HUES48 (cell line): ENCODE measurements at regions not wholly inside any gene's neighbourhood (a gene's known extent, or its start where the extent isn't known, plus 50 kb on each side); places are given as distances from the start of the nearest gene placed in this dataset.

ENCODE experiments used
- H3K27ac ChIP-seq: one replicate; pipeline ENCODE4 v1.7.0; 2013; ENCODE audit warnings: low read depth, low read length, inconsistent platforms
- H3K27me3 ChIP-seq: 2 replicates; pipeline ENCODE4 v1.6.1; 2013; ENCODE audit warnings: mild to moderate bottlenecking, low read length; ENCODE audit not compliant: control insufficient read depth, insufficient read depth
- H3K36me3 ChIP-seq: 2 replicates; pipeline ENCODE4 v1.6.1; 2013; ENCODE audit warnings: low read length; ENCODE audit not compliant: control insufficient read depth, insufficient read depth
- H3K4me1 ChIP-seq: 2 replicates; pipeline ENCODE4 v1.6.1; 2013; ENCODE audit warnings: mild to moderate bottlenecking, low read length; ENCODE audit not compliant: control insufficient read depth, insufficient read depth
- H3K4me3 ChIP-seq: 2 replicates; pipeline ENCODE4 v1.5.1; 2013; ENCODE audit warnings: mild to moderate bottlenecking, low read depth, low read length
- H3K9ac ChIP-seq: 2 replicates; pipeline ENCODE4 v1.6.1; 2013; ENCODE audit warnings: mild to moderate bottlenecking, low read depth, low read length, moderate library complexity
- H3K9me3 ChIP-seq: 2 replicates; pipeline ENCODE4 v1.6.1; 2013; ENCODE audit warnings: low read length; ENCODE audit not compliant: control insufficient read depth, insufficient read depth

DNA sequence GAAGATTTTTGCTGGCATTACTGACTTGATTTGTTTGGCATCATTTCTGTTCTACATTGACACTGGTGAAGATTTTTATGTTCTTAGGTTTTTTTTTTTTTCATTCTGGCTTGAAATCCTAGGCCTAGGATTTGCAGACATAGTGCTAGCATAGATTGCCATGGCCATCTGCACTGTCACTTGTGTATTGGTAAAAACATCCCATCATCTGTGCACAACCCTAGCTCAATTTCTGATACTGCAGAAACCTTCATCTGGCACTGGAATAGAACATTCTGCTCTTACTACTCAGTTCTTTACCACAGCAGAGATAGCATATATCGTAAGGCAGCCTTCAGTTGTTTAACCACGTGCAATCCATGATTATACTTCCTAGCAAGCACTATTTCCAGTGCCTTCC, 111.5 kb upstream of the IL15 start:
- Histone ChIP-seq H3K9me3 (peaks cover 4% of the 10 kb centered on the region), H3K9ac (no peak overlapping the region), H3K27ac (no peak overlapping the region), H3K4me3 (no peak overlapping the region), H3K27me3 (no peaks in the 10 kb centered on the region), H3K36me3 (no peaks in the 10 kb centered on the region), H3K4me1 (no peaks in the 10 kb centered on the region)

DNA sequence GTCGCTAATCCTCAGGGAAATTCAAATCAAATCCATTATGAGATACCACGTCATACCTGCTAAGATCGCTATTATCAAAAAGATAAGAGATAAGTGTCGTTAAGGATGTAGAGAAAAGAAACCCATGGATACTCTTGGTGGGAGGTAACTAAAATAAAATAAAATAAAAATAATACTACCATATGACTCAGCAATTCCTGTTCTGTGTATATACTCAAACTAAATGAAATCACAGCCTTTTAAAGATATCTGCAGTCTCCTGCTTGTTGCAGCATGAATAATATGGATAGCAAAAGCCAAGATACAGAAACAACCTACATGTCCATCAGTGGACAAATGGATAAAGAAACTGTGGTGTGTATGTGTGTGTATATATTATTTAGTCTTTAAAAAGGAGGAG, 105.8 kb upstream of the IL15 start:
- Histone ChIP-seq H3K9me3 (peaks cover 8% of the 10 kb centered on the region), H3K9ac (no peak overlapping the region), H3K36me3 (no peaks in the 10 kb centered on the region), H3K4me1 (no peaks in the 10 kb centered on the region), H3K27me3 (no peaks in the 10 kb centered on the region), H3K27ac (no peak overlapping the region), H3K4me3 (no peak overlapping the region)

DNA sequence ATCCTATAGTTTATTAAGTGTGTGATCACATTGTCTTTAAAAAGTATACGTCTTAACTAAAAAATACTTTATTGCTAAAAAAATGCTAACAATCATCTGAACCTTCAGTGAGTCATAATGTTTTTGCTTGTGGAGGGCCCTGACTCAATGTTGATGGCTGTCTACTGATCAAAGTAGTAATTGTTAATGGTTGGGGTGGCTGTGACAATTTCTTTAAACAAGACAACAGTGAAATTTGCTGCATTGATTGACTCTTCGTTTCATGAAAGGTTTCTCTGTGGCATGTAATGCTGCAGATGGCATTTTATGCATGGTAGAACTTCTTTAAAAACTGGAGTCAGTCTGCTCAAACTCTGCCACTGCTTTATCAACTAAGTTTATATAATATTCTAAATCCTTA, 101.4 kb upstream of the IL15 start:
- no peaks in the 10 kb centered on the region for H3K36me3 ChIP-seq
- H3K27me3 ChIP-seq: no peaks in the 10 kb centered on the region
- H3K9ac ChIP-seq: no peak overlapping the region
- no peak overlapping the region for H3K4me3 ChIP-seq
- no peaks in the 10 kb centered on the region for H3K4me1 ChIP-seq
- peaks cover 7% of the 10 kb centered on the region for H3K9me3 ChIP-seq
- no peak overlapping the region for H3K27ac ChIP-seq

DNA sequence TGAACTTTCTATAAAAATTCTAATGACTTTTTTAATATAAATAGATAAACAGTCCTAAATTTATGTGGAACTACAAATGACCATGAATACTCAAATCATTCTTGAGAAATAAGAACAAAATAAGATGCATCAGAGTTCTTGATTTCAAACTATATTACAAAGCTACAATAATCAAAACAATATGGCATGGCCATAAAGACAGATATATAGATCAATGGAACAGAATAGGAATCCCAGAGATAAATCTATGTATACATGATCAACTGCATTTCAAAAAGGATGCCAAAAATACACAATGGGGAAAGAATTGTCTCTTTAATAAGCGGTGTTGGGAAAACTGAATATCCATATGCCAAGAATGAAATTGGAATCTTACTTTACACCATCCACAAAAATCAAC, 98.4 kb upstream of the IL15 start:
- Histone ChIP-seq H3K4me3 (no peak overlapping the region), H3K36me3 (no peaks in the 10 kb centered on the region), H3K27ac (no peak overlapping the region), H3K4me1 (no peaks in the 10 kb centered on the region), H3K27me3 (no peaks in the 10 kb centered on the region), H3K9me3 (peaks cover 7% of the 10 kb centered on the region), H3K9ac (no peak overlapping the region)

DNA sequence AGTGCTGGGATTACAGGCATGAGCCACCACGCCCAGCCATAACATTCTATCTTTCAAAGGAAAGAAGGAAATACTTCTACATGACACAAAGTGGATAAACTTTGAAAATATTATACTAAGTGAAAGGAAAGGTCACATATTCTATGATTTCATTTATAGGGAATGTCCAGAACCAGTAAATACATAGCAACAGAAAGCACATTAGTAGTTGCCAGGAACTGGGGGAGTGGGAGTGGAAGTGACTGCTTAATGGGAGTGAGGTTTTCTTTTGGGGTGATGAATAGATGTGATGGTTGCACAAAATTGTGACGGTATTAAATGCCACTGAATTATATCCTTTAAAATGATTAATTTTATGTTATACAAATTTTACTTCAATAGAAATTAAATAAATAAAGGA, 95.7 kb upstream of the IL15 start:
- H3K4me3 ChIP-seq: no peak overlapping the region
- H3K9me3 ChIP-seq: peaks cover 3% of the 10 kb centered on the region
- H3K36me3 ChIP-seq: no peaks in the 10 kb centered on the region
- H3K27me3 ChIP-seq: no peaks in the 10 kb centered on the region
- no peaks in the 10 kb centered on the region for H3K4me1 ChIP-seq
- no peak overlapping the region for H3K9ac ChIP-seq
- no peak overlapping the region for H3K27ac ChIP-seq

DNA sequence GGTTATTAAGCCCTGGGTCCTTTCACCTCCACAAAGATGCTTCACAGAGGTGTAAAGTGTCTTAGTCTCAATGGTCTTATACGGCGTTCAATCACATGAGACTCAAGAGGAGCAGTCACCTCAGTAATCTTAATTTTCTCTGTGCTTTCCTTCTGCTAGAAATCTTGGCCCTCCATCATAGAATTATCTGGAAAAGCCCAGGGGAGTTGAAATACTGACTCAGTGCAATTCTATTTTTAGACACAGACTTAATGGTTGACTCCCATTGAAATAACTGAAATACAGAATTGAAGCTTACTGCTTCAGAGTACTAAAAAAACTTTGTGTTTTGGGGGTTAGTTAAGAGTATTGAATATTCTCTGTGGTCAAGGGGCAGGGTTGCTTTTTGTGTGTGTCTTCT, 94.5 kb upstream of the IL15 start:
- Histone ChIP-seq H3K9ac (no peak overlapping the region), H3K36me3 (no peaks in the 10 kb centered on the region), H3K27me3 (no peaks in the 10 kb centered on the region), H3K27ac (no peak overlapping the region), H3K4me3 (no peak overlapping the region), H3K4me1 (no peaks in the 10 kb centered on the region), H3K9me3 (peaks cover 3% of the 10 kb centered on the region)

DNA sequence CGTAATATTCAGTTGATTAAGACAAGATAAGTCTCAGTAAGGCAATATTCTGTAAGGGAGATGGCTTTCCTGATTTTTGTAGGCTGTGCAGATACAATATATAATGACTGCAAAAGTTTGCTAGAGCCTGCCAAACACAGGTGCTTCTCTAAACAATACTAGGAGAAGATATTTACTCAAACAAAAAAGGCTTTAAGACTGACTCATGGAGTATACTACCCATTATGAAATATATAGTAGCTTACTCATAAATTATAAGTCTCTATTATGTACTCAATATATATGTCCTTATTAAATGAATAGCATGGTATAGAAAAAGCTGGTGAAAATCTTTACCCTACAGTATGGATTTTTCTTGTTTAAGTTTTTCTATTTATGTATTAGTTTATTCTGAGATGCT, 93.2 kb upstream of the IL15 start:
- no peaks in the 10 kb centered on the region for H3K4me1 ChIP-seq
- no peaks in the 10 kb centered on the region for H3K36me3 ChIP-seq
- no peak overlapping the region for H3K4me3 ChIP-seq
- H3K9me3 ChIP-seq: peaks cover 3% of the 10 kb centered on the region
- no peaks in the 10 kb centered on the region for H3K27me3 ChIP-seq
- no peak overlapping the region for H3K27ac ChIP-seq
- H3K9ac ChIP-seq: no peak overlapping the region

DNA sequence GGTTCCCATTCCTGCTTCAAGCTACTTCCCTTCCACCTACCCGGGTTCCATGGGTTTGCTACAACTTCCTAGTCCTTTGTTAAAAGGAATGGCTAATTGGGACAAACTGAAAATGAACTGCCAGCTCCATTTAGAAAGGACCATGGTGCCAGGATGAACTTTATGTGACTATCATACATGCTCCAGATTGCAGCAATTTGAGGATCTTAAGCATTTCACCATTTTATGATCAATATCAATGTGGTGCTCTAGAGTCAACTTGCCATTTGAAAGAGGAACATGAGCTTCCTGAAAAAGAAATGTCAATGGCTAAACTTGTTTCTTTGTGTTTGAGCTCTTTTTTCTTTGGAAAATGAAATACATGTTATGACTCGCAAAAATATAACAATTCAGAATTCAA, 92.7 kb upstream of the IL15 start:
- H3K27ac ChIP-seq: no peak overlapping the region
- no peak overlapping the region for H3K4me3 ChIP-seq
- 0 out of 2 replicates have a peak, but pooled peaks cover under 1% of the 10 kb centered on the region for H3K9me3 ChIP-seq

DNA sequence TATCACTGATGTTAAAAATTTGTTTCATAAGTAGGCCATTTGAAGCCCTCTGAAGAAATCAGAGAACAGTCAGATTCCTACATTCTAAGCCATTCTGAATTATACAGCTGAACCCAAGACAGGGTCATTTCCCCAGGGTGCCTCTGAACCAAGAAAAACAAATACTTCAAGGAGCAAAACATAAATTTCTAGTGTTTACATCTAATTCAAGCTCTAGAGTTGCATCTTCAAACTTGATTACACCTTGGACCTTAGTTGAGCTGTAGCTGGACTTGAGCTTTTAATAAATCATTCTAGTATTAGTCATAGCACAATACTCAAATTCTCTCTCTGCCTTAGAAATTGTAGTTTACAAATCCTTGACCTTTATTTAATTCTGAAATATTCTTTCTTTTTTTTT, 87.6 kb upstream of the IL15 start:
- Histone ChIP-seq H3K9me3 (peaks cover 5% of the 10 kb centered on the region; the same call in 1 of the 2 replicates), H3K4me1 (no peaks in the 10 kb centered on the region), H3K27ac (no peak overlapping the region), H3K27me3 (no peaks in the 10 kb centered on the region), H3K36me3 (no peaks in the 10 kb centered on the region), H3K9ac (no peak overlapping the region), H3K4me3 (no peak overlapping the region)

More for the DNA sequence above, 92.7 kb upstream of the IL15 start:
- Histone ChIP-seq H3K9ac (no peak overlapping the region), H3K27me3 (no peaks in the 10 kb centered on the region), H3K4me1 (no peaks in the 10 kb centered on the region), H3K36me3 (no peaks in the 10 kb centered on the region)

DNA sequence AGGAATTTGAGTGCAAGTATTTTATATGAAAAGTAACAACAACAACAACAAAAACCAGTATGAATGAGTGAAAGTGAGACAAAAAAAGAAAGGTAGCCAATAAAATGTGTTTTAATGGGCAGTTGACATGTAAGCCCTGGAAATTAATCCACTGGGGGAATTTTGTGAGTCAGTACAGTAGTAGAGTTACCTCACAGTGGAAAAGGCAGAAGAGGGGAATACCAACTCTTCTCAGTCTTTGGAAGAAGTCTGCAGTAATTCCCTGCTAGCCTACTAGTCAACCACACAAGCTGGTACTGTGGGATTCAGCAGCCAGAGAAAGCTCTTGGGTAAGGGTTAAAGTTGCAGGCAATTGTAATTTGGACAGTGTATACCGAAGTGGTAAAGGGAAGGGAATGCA, 76.3 kb upstream of the IL15 start:
- no peaks in the 10 kb centered on the region for H3K4me1 ChIP-seq
- no peak overlapping the region for H3K9ac ChIP-seq
- H3K9me3 ChIP-seq: no peaks in the 10 kb centered on the region
- H3K4me3 ChIP-seq: no peak overlapping the region
- H3K36me3 ChIP-seq: no peaks in the 10 kb centered on the region
- H3K27ac ChIP-seq: no peak overlapping the region
- no peaks in the 10 kb centered on the region for H3K27me3 ChIP-seq

DNA sequence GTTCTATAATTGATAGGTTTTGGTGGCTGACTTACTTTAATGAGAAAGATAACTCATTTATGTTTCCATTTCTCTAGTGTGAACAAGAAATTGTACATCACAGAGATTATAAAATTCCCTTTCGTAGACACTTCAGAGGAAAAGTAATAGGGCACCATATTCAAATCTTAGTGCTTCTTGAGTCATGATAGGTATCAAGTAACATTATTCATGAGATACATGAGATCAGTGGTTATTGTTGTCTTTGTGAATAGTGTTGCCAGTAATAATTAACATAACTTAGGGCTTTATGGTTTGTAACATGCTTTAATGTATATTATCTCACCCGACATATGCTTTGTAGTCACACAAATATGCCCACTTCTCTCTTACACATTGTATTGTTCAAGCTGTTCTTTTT, 73.7 kb upstream of the IL15 start:
- Histone ChIP-seq H3K9ac (no peak overlapping the region), H3K27ac (no peak overlapping the region), H3K4me1 (no peaks in the 10 kb centered on the region), H3K27me3 (no peaks in the 10 kb centered on the region), H3K9me3 (no peaks in the 10 kb centered on the region), H3K36me3 (no peaks in the 10 kb centered on the region), H3K4me3 (no peak overlapping the region)

DNA sequence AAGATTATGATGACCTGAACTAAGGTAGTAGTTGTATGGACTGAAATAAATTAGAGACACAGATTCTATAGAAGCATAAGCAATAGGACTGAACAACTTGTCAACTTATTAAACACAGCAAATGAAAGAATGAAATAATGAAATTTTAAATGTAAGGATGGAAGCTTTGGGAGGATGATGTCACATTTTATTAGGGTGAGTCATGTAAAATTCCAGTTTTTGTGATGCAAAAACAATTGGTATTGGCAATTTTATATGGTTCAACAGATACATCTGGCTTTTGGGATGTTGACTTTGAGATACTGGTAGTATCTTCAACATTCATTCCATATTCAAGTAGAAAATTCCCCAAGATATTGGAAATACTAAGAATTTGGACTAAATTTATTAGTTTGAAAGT, 72.7 kb upstream of the IL15 start:
- Histone ChIP-seq H3K4me3 (no peak overlapping the region), H3K36me3 (no peaks in the 10 kb centered on the region), H3K9me3 (no peaks in the 10 kb centered on the region), H3K9ac (no peak overlapping the region), H3K27ac (no peak overlapping the region), H3K27me3 (no peaks in the 10 kb centered on the region), H3K4me1 (no peaks in the 10 kb centered on the region; the same call in 1 of the 2 replicates)
